Coronary artery (tissue), 2 donors: ENCODE measurements at regions not wholly inside any gene's neighbourhood (a gene's known extent, or its start where the extent isn't known, plus 50 kb on each side); places are given as distances from the start of the nearest gene placed in this dataset.

ENCODE experiments used
- DNase-seq: peaks from one replicate; pipeline ENCODE4 v3.0.0-alpha.2; 2017; ENCODE audit warnings: low spot score
- H3K27ac ChIP-seq, 2 donors: fragments of 200-600 bp; sonication (generic); one replicate each; pipeline ENCODE4 v1.5.1; 2016 to 2019
- H3K4me3 ChIP-seq: fragments of 200-600 bp; sonication (generic); 2 replicates; pipeline ENCODE4 v1.5.1; 2016; ENCODE audit warnings: mild to moderate bottlenecking, moderate library complexity
- CTCF ChIP-seq: fragments of 200-600 bp; sonication (generic); IDR thresholded peaks from one replicate; pipeline ENCODE4 v1.5.1; 2019; ENCODE audit warnings: antibody characterized with exemption

GRCh38 chr2:18926631-18927524 lies 337.5 kb upstream of the NT5C1B start:
- Histone ChIP-seq H3K27ac (peak overlapping the region in 1 of 2 donors; percentile 18), H3K4me3 (no peak overlapping the region)
- no peak for DNase-seq
- TF ChIP-seq CTCF = no peak

- H3K27ac ChIP-seq = no peak overlapping the region
- H3K4me3 ChIP-seq = no peak overlapping the region
- DNase-seq = no peak
- no peak for TF ChIP-seq CTCF
Observed at GRCh38 chr2:18925296-18925695, 335.9 kb upstream of the NT5C1B start.

- H3K27ac ChIP-seq = no peak overlapping the region
- TF ChIP-seq CTCF = no peak
- no peak for DNase-seq
- H3K4me3 ChIP-seq = no peak overlapping the region
Observed at GRCh38 chr2:18924886-18925285, 335.5 kb upstream of the NT5C1B start.

GRCh38 chr2:18924386-18924785 lies 335.0 kb upstream of the NT5C1B start:
- no peak for TF ChIP-seq CTCF
- no peak for DNase-seq
- Histone ChIP-seq H3K27ac (no peak overlapping the region), H3K4me3 (no peak overlapping the region)

GRCh38 chr2:18922276-18922675 lies 332.9 kb upstream of the NT5C1B start:
- DNase-seq = no peak
- H3K27ac ChIP-seq = no peak overlapping the region
- no peak overlapping the region for H3K4me3 ChIP-seq
- no peak for TF ChIP-seq CTCF

- no peak overlapping the region for H3K4me3 ChIP-seq
- no peak for TF ChIP-seq CTCF
- no peak for DNase-seq
- no peak overlapping the region for H3K27ac ChIP-seq
Observed at GRCh38 chr2:18918280-18918679, 328.9 kb upstream of the NT5C1B start.

- DNase-seq = no peak
- no peak overlapping the region for H3K27ac ChIP-seq
- no peak overlapping the region for H3K4me3 ChIP-seq
- no peak for TF ChIP-seq CTCF
Observed at GRCh38 chr2:18915227-18915626, 325.9 kb upstream of the NT5C1B start.
